ENCODE measurements at regions not wholly inside any gene's neighbourhood (a gene's known extent, or its start where the extent isn't known, plus 50 kb on each side); places are given as distances from the start of the nearest gene placed in this dataset.

GRCh38 chr1:189149547-189150375, 1327.9 kb downstream of the BRINP3 start:
- 80 to 83% methylated on average over 21 of the region's 21 CpGs for WGBS, 2 donors
- intact Hi-C loops (cut with DNase I) = no loop called here
- no peak overlapping the region for H3K4me3 ChIP-seq (replicated peaks in 1 of 3)
- H3K4me1 ChIP-seq = no peaks in the 10 kb centered on the region
- TF ChIP-seq, protein P1, sequence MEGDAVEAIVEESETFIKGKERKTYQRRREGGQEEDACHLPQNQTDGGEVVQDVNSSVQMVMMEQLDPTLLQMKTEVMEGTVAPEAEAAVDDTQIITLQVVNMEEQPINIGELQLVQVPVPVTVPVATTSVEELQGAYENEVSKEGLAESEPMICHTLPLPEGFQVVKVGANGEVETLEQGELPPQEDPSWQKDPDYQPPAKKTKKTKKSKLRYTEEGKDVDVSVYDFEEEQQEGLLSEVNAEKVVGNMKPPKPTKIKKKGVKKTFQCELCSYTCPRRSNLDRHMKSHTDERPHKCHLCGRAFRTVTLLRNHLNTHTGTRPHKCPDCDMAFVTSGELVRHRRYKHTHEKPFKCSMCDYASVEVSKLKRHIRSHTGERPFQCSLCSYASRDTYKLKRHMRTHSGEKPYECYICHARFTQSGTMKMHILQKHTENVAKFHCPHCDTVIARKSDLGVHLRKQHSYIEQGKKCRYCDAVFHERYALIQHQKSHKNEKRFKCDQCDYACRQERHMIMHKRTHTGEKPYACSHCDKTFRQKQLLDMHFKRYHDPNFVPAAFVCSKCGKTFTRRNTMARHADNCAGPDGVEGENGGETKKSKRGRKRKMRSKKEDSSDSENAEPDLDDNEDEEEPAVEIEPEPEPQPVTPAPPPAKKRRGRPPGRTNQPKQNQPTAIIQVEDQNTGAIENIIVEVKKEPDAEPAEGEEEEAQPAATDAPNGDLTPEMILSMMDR (IDR thresholded peaks at IDR 0.05) = no peak
- TF ChIP-seq POLR2A (IDR thresholded peaks at IDR 0.05) = peak in 1 of 2 donors; percentile 27
- H3K27ac ChIP-seq = no peak overlapping the region
- no peaks in the 10 kb centered on the region for H3K36me3 ChIP-seq
- no peaks in the 10 kb centered on the region for H3K9me3 ChIP-seq
- H3K27me3 ChIP-seq = no peaks in the 10 kb centered on the region
- DNase-seq = peak; percentile 22 to 48

DNA sequence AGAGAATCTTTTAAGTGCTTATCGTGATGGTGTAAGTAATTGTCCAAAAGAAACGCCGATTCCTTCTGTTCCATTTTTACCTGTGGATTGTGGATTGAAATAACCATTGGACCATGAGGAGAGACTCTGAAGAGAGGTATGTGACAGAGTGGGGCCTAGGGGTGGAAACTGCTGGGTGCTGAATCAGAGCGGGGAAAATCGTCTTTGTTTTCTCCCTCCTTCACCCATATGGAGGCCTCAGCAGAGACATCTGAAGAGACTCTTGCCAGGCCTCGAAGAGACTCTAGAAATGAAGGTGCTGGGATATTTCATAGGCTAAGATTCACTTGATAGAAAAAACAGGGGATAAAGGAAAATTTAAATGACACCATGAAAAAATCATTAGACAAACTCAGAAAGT, 1327.0 kb downstream of the BRINP3 start:
- TF ChIP-seq POLR2A (IDR thresholded peaks at IDR 0.05) = no peak
- TF ChIP-seq, protein P1 (IDR thresholded peaks at IDR 0.05) = no peak
- intact Hi-C loops (cut with DNase I) = no loop called here
- H3K27ac ChIP-seq = no peak overlapping the region
- H3K36me3 ChIP-seq = no peaks in the 10 kb centered on the region
- DNase-seq = no peak
- WGBS, 2 donors = 87 to 90% methylated on average over 6 of the region's 6 CpGs
- no peaks in the 10 kb centered on the region for H3K4me1 ChIP-seq
- H3K9me3 ChIP-seq = no peaks in the 10 kb centered on the region
- H3K4me3 ChIP-seq (replicated peaks in 1 of 3) = no peak overlapping the region
- H3K27me3 ChIP-seq = no peaks in the 10 kb centered on the region

- H3K4me3 ChIP-seq (replicated peaks in 1 of 3) = no peak overlapping the region
- no peak for TF ChIP-seq POLR2A (IDR thresholded peaks at IDR 0.05)
- TF ChIP-seq, protein P1 (IDR thresholded peaks at IDR 0.05) = no peak
- H3K9me3 ChIP-seq = no peaks in the 10 kb centered on the region
- no peaks in the 10 kb centered on the region for H3K27me3 ChIP-seq
- 76 to 77% methylated on average over 2 of the region's 2 CpGs for WGBS, 2 donors
- intact Hi-C loops (cut with DNase I) = no loop called here
- H3K27ac ChIP-seq = no peak overlapping the region
- H3K36me3 ChIP-seq = no peaks in the 10 kb centered on the region
- no peak for DNase-seq
- H3K4me1 ChIP-seq = no peaks in the 10 kb centered on the region
Observed at GRCh38 chr1:189151361-189151760, 1326.3 kb downstream of the BRINP3 start.

- H3K4me3 ChIP-seq (replicated peaks in 1 of 3) = no peak overlapping the region
- 87 to 90% methylated on average over 1 of the region's 1 CpG for WGBS, 2 donors
- H3K27ac ChIP-seq = no peak overlapping the region
- H3K4me1 ChIP-seq = no peaks in the 10 kb centered on the region
- no peak for DNase-seq
- intact Hi-C loops (cut with DNase I) = no loop called here
- no peaks in the 10 kb centered on the region for H3K36me3 ChIP-seq
- TF ChIP-seq, protein P1 (IDR thresholded peaks at IDR 0.05) = no peak
- TF ChIP-seq POLR2A (IDR thresholded peaks at IDR 0.05) = no peak
- H3K9me3 ChIP-seq = no peaks in the 10 kb centered on the region
- no peaks in the 10 kb centered on the region for H3K27me3 ChIP-seq
Observed at GRCh38 chr1:189152685-189153084, 1325.0 kb downstream of the BRINP3 start.

GRCh38 chr1:189158155-189158554, 1319.5 kb downstream of the BRINP3 start:
- WGBS, 2 donors = 73 to 76% methylated on average over 6 of the region's 6 CpGs
- no peak overlapping the region for H3K4me3 ChIP-seq (replicated peaks in 1 of 3)
- H3K4me1 ChIP-seq = no peaks in the 10 kb centered on the region
- no peak overlapping the region for H3K27ac ChIP-seq
- no peak for DNase-seq
- no peaks in the 10 kb centered on the region for H3K36me3 ChIP-seq
- no peak for TF ChIP-seq POLR2A (IDR thresholded peaks at IDR 0.05)
- TF ChIP-seq, protein P1 (IDR thresholded peaks at IDR 0.05) = no peak
- no peaks in the 10 kb centered on the region for H3K27me3 ChIP-seq
- H3K9me3 ChIP-seq = no peaks in the 10 kb centered on the region
- intact Hi-C loops (cut with DNase I) = no loop called here
